NCI-H2196 treated with DMSO at 0.1 percent for 48 hours (cell line): ENCODE measurements at regions not wholly inside any gene's neighbourhood (a gene's known extent, or its start where the extent isn't known, plus 50 kb on each side); places are given as distances from the start of the nearest gene placed in this dataset.

Experiments used
- DNase-seq: peaks from one replicate; lab custom pipeline; 2025; ENCODE audit not compliant: unreplicated experiment; lab: John Stamatoyannopoulos, UW

DNA sequence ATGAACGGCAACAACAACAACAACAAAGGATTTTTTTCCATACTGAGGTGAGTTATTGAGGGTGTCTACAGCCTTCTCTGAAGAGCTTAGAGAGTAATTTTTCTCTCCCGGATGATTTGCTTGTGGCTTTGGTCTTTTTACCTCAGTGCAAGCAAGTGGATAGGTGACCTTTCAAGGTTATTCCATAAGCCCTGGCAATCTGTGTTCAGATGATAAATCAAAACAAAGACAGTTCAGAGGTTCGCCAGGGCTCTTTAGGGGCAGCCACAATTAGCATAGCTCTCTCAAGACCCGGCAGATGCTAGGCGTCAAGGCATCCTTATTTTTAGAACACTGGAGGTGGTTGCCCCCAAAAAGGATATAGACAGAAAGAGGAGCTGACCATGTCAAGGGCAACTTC lies 417.9 kb upstream of the C9orf72 start:
- DNase-seq: no peak

DNA sequence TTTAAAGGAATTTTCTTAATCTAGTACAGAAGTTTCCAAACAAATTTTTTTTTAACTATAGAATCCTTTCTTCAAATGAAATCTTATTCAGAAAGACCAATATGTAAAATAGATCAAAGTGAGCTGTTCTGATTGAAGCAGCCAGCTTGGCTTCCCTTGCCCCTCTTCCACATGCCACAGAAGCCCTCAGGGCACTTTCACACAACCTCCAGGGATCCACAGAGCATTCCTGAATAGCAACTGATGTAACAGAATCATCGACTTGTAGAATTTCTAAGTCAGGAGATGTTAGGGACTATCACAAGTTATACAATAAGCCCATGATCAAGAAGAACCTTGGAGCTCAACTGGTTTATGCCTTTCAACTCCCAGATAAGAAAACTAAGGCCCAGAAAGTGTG lies 427.8 kb upstream of the C9orf72 start:
- no peak for DNase-seq

DNA sequence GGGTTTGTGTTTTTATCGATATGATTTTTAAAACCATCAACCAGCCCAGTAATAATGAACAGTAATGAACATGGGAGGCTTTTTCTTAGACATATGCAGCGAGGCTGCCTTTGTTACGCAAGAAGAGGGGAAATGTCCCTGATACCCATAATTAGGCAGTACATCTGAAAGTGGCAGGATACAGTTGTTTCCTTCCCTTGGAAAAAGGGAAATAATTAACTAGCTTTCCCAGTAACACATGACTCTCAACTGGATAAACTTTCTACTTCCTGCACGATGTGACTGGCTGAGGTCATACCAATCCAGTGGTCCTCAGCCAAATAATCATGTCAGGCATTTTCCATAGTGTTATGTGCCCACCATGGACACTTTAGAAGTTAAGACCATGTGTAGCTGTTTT lies 431.6 kb upstream of the C9orf72 start:
- DNase-seq: no peak

DNA sequence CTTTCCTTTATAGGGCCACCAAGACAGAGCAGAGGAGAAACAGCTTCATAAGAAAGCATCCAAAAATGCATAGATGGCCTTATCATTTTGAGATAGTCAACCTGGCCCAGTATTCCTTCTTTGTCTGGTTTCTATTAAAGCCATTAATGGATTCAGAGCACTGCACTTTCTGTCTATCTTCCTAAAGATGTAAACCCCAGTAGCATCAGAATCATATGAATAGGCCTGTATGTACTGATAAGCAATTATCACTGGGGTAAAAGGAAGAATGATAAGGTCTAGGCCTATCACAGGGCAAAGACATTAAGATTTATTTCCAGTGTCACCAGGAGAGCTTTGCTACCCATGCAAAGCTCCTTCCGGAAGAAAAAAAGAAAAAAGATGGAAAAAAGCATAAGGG lies 432.5 kb upstream of the C9orf72 start:
- no peak for DNase-seq

DNA sequence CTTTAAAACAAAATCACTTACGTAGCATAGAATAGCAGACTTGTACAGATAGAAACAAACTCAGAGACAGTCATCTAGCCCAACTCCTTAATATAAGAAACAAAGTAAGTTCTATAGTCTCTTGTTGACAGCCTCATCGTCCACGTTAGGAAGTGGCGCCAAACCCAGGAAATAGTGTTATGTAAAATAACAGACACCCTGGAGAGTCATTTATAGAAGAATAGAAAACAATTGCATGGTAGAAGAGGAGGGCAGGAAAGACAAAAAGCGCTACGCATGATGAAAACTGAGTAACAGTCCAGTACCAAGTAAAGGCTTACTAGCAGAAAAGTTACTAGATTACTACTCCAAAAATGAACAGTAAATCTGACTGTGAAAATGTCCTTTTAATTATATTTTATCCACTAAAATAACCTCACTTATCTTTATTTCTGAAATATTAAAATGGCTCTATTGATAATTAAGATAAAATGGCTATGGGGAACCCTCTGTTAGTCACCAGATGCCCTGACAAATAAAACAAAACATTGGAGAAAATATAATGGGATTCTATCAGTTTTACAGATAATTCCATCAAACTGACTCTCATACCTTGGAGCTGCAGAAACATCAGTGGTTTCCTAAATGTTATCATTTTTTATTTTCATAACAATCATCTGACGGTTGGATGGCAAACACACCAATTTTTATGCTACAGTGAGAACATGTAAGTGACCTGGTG lies 434.0 kb upstream of the C9orf72 start:
- DNase-seq: no peak

DNA sequence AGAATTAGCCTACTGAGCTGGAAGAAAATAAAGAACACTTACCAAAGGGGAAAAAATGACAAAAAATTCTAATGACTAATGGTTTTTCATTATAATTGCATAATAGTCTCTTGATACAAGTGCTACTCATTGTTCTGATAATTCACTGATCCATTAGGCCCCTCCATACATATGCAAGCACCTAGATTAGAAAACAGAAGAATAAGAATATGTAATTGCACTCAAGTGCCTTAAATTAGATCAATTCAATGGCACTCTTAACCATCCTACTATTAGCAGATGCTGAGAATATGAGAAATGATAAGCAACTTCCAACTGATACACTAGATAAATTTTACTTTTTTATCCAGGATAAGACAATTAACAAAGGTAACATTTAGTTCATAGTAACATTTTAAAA lies 440.9 kb upstream of the C9orf72 start:
- no peak for DNase-seq

DNA sequence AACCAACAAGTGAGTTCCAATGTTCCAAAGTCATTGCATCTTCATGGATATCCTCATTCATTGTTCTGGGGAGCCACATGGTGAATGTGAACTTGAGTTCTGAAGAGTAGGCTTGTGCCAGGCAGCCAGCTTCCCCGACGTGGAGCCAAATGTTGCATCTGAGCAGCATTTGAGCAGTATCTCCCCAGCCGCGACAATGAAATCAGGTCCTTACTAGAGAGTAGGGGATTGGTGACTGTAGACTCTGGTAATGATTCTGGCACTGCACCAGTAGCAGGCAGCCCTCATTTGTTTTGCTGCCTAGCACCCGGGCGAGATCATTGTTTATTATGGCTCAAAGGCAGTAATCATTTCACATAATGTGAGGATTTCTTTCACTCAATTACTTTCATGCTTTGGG lies 451.4 kb upstream of the C9orf72 start:
- DNase-seq: no peak

DNA sequence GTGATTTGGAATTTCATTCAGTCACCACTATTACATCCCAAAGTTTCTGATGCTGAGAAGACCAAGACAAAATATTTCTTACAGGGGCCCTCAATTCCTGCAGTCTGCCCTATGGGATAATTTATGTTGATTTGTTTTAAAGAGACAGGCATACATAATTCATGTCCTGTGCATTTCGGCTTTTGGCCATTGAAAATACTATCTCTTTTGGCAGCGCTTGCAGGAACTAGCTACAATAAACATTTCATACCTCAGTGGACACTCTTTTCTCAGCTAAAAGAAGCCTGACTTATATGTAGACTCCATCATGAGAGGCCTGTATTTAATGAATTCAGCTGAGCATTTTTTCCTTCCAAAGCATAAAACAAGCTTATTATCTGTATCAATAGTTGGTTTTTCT lies 451.9 kb upstream of the C9orf72 start:
- DNase-seq: no peak

DNA sequence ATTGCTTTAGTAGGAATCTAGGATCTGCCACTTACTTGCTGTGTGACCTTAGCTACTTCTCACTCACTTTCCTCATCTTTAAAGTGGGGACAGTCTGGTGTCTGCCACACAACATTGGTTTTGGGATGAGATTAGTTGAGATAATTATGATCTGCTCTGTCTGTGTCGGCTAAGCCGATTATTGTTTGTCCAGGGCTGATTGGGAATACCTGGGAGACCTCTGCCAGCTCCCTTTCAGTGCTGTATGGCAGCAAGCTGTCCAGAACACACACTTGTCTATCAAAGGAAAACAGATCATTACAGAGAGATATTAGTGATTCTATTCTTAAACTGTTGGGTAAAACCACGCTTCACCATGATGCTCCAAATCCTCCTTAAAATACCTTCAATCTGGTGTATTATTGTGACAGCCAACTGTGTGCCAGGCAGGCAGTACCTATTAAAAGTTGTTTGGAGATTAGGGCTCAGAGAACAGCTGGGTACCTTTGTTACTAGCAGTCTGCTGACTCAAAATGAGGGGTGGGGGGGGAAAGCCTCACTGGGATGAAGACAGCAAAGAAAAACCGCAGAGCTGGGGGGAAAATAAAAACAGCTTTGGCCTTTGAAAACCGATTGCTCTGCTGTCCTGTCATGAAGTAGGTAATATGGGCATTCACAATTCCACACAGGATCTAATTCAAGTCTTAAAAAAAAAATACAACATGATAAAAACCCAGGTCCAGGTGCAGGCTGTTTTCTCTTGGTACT lies 458.4 kb upstream of the C9orf72 start:
- DNase-seq: no peak

DNA sequence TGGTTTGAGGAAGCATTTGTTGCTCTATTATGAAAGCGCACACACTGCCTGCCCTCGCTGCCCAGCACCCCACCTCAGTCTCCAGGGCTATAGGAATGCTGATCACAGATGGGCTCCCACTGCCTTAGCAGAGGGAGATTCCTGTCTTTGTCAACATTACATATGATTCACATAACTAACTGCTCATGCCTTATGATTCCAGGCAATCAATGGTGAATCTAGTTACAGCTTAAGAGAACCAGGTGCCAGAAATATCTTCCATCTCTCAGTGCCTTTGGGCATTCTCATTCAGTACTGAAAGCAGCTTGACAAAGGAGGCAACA lies 458.9 kb upstream of the C9orf72 start:
- DNase-seq: no peak

DNA sequence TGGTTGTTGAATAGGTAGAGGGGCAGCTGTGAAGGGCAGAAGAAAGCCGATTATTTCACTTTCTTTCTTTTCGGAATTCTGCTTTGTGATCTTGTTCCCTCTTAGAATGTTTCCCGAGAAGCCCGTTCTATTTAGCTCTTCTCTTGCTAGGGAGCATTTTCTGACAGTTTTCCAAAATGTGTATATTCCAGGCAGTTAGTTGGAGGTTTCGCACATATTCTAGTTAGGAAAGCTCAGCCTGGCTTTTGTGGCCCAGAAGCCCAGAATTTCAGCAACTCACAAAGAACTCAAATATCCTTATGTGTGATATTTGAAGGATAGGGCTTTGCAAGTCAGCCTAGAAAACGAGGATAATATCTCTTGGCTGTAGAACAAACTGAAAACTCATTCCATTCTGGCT lies 461.0 kb upstream of the C9orf72 start:
- DNase-seq: no peak

DNA sequence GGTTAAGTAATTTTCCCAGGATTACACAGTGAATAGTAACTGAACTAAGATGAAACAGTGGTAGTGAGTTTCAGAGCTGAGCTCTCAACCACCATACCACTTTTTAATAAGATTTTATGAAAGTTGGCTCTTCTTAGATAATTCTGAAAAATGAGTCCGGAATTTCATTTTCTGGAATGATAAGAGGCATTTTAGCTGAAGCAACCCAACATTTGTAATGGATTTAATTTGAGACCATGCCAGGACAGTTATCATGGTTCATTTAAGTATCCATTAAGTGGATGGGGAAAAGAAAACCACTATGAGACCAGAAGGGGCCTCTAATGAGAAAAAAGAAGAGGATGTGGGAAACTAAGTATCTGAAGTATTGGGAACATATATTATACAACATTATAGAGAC lies 464.7 kb upstream of the C9orf72 start:
- DNase-seq: no peak

DNA sequence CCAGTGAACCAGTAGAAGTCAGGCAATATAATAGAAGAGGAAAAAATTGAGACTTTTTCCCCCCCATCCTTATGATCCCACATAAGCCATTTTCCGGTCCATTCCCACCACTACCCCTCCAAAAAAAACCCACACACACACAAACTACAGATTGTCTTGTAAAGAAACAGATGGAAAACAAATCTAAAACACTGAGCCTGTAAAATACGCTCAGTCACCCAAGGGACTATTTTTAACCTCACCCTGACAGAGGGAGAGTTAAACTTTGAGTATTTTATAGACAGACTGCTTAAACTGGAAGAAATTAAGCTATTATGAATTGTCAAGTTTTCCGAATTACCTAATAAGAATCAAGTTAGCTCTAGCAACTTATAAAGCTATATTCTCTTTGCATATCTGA lies 471.8 kb upstream of the C9orf72 start:
- no peak for DNase-seq

DNA sequence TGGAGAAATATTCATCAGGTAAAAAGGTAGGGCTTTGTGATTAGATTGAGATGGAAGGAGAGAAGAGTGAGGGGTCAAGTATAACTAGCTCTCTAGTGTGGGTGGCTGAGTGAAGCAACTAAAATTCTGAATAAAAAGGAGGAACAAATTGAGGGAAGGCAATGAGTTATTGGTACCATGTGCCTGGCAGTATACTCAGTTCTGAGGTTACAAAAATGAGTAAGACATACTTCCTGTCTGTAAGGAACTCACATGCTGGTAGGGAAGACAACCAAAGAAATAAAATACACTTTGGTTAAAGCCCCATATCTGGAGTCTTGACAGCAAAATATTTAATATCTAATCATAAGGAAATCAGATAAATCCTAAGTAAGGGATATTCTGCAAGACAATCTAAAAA lies 476.8 kb upstream of the C9orf72 start:
- DNase-seq: no peak

DNA sequence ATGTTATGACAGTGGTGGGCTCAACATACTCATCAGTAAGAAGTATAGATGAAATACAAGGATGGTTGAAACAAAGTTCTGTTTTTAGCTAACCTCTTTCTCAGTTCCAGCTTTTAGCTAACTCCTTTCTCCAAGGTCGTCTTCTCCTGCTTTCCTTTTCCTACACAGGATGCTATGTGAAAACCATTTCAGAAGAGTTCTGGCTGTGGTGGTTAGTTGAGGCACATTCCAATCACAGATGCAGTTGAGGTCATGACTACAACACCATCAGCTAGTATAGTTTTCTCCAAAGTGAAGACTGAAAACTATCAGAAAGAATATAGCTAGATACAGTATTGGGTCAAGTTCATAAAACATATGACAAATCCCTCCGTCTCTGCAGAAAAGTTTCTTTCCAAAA lies 477.7 kb upstream of the C9orf72 start:
- DNase-seq: no peak

DNA sequence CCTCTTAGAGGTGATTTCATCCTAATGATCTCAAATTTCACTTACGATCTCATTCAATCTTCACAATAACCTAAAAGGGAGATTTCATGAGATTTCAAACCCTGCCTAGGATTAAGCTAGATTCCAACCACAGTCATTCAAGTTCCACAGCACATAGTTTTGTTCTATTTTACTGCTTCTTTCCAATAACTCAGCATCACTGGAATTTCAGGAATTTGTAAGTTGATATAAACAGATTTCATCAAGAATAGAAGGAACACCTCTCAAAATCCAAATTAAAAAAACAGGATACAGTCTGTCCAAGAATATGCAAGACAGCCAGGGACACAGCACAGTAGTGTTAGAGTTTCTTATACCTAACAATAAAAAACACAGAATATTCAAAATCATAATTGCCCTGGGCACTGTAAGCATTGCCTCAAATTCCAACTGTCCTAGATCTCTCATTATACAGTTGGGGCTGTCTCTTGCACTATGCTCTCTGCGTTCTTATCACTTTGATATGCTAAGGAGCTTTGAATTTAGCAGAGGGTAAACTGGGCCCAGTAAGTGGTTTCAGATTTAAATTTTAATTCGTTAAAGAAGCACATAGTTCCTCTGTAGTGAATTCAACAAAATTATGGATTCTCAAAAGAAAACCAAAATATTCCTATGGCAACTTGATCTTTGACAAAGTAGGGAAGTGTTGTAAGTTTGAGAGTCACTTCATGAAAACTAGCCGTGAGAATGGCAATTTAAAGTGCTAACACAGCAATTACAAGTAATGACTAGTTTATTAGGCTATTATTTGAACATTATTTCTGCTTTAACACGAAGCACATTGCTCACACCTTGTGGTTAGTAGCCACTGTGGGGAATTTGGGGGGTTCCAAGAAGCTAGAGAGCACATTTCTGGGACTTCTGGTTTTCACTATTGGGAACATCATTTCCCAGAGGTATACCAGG lies 478.6 kb upstream of the C9orf72 start:
- no peak for DNase-seq

DNA sequence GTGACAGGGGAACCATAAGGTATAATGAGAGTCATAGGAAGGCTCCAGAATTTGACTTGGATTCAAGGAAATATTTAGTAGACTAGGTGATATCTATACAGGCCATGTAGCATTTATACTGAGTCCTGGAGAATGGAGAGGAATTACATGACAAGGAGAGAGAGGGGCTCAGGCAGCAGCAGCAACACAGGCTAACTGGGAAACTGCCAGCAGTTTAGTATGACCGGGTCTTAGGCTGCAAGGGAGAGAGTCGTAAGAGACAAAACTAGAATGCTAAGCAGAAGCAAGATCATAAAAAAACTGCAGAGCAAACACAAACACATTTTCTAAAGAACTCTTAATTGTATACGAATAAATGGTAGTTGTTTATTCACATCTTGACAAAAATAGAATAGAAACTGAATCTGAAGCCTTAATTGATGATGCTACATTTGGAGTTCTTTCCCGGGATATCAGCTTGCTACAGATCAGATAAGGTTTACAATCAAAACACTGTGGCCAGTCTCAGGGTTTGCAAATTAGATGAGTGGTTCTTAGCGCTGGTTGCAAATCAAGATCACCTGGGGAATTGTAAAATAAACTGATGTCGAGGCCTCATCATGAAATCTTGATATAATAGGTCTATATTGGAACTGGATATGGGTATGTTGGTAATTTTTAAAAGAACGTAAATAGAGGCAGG lies 480.0 kb upstream of the C9orf72 start:
- DNase-seq: no peak

DNA sequence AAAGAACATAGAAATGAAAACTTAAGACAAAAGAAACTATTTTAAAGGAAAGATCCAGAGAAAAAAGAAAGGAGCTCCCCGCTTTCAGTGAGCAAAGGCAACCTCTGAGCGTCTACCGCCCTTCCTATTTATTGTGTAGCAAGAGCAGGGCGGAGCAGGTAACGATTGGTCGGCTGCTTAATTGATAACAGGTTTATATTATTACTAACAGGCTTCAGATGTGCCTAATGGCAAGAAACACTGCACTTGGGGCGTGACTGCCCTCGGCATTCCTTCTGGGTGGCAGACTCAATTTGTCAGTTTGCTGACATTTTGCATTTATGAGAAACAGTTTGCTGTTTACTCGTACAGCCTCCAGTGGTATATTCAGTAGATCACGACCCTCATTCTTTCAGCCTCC lies 482.7 kb upstream of the C9orf72 start:
- DNase-seq: no peak

DNA sequence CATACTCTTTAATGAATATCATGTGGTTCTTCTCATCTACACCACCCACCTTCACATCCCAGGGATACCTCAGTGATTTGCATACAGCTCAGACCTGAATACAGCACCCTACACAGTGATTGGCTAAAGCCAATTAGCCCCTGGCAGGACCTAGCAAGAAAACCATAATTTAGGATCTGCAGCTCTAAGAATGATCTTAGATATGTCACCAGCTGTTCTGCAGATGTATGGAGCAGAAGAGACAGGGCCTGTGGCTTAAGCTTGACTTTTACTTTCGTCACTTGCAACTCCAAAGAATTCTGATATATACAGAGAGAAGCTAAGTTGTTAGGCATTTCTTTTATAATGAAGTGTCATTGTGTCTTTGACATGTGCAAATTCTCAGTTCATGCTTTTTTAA lies 483.2 kb upstream of the C9orf72 start:
- no peak for DNase-seq

DNA sequence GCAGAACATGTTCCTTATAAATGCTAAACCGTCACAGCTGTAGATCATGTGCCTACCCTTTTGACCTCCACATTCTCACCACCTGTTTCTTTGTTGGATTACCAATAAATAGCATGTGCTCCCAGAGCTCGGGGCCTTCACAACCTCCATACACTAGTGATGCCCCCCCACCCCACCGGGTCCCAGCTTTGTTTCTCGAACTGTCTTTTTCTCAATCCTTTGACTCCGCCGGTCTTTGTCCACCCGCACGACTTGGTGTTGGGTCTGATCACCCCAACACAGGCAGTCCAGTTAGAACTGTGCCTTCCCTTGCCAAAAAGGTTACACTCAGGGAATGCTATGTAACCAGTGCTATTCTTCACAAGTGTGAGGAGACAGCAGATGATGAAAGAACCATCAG lies 485.9 kb upstream of the C9orf72 start:
- DNase-seq: no peak

DNA sequence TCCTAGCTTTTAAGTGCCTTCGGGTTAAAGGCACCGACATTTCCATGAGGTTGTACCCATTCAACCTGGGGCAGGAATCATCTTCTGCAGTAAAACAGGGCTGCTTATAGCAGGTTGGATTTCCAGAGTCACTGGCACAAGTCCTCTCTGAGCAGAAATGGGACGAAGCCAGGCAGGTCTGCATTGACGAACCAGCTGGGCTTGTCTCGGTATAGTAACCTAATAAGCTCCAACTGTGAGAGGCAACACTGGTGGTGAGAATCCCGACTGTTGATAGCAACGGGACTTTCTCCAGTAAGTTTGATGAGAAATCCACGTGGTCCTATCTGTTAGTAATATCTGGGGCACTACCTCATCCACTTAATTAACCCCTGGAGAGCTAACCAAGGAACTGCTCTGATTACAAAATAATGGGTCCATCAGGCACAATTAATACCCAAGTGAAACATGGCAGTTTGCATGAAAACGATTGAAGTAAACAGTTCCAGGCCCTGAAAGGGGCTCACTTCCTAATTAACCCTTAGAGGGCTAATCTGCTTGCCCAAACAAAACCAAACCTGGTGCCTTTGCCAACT lies 491.0 kb upstream of the C9orf72 start:
- DNase-seq: no peak
